Tibial nerve (tissue), 4 donors: ENCODE measurements at regions not wholly inside any gene's neighbourhood (a gene's known extent, or its start where the extent isn't known, plus 50 kb on each side); places are given as distances from the start of the nearest gene placed in this dataset.

Experiments used
- CTCF ChIP-seq, 5 experiments: fragments of 200-600 bp in 3 of 5; fragments of 450-650 bp in 2 of 5; sonication (generic) in 3 of 5; IDR thresholded peaks; one replicate each; pipeline ENCODE4 v1.5.1; 2016 to 2019; ENCODE audit warnings: antibody characterized with exemption in 5 of 5, mild to moderate bottlenecking in 3 of 5, moderate library complexity in 2 of 5
- EP300 ChIP-seq, 2 donors: sonication (generic); formaldehyde crosslinking; IDR thresholded peaks; one replicate each; pipeline ENCODE4 v1.6.1; 2017; ENCODE audit warnings: antibody characterized with exemption in 2 of 2, mild to moderate bottlenecking in 1 of 2

- peak in 4 of 5 experiments; percentile 34 to 63 (median 48) for TF ChIP-seq CTCF (IDR thresholded peaks at IDR 0.05)
- TF ChIP-seq EP300 (IDR thresholded peaks at IDR 0.05) = peak in 1 of 2 donors; percentile 10
Observed at GRCh38 chr4:15238720-15239119, 189.1 kb upstream of the C1QTNF7 start.
